ENCODE measurements at regions not wholly inside any gene's neighbourhood (a gene's known extent, or its start where the extent isn't known, plus 50 kb on each side); places are given as distances from the start of the nearest gene placed in this dataset.

DNA sequence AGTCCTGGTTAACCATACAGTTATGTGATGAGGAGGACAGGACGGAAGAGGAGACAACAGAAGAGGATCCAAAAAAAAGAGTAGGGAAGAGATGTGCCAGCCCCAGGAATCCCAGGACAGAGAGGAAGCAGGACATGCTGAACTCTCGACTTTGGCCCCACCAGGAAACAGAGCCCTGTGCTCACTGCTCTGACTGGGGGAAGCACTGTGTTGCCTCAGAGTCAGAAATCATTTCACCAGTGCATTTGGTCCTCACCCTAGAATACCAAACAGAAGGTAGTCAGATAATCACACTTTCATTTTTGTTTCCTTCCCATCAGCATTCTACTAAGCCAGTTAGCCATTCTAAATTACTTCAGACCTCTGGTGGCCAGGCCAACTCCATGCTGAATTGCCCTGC is 421.0 kb upstream of the CDH5 start:
- TF ChIP-seq CTCF (IDR thresholded peaks at IDR 0.05), result no peak
- no peak for TF ChIP-seq POLR2A (IDR thresholded peaks at IDR 0.05)

DNA sequence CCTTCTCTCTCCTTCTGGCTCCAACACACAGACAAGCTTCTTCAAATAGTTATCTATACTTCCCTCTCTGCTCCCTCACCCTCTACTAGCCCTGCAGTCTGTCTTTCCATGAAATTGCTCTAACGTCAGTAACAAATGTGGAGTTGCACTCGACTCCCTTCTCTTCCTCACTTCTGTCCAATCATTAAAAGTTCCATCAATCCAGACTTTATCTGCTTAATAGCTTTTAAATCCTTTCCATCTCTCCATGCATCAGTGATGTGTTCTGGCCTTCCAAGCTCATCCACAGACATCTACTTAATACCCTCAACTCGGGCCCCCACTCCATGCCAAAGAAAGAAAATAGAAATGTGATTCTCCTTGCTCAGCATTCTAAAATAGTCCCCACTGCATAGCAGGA is 422.1 kb upstream of the CDH5 start:
- WGBS, 2 donors, result 66 to 73% methylated on average over 3 of the region's 3 CpGs
- no peaks in the 10 kb centered on the region for H3K4me1 ChIP-seq
- TF ChIP-seq POLR2A (IDR thresholded peaks at IDR 0.05) (no peak), CTCF (IDR thresholded peaks at IDR 0.05) (no peak)
- H3K9me3 ChIP-seq, result no peaks in the 10 kb centered on the region
- DNase-seq, result no peak
- H3K36me3 ChIP-seq, result no peaks in the 10 kb centered on the region
- H3K27ac ChIP-seq, result no peak overlapping the region
- H3K4me3 ChIP-seq (replicated peaks in 1 of 3), result no peak overlapping the region
- intact Hi-C loops (cut with DNase I), result no loop called here
- H3K27me3 ChIP-seq, result no peaks in the 10 kb centered on the region

More for the DNA sequence above, 421.0 kb upstream of the CDH5 start:
- Histone ChIP-seq H3K4me3 (replicated peaks in 1 of 3) (no peak overlapping the region), H3K9me3 (no peaks in the 10 kb centered on the region), H3K27me3 (no peaks in the 10 kb centered on the region), H3K27ac (no peak overlapping the region), H3K36me3 (no peaks in the 10 kb centered on the region), H3K4me1 (no peaks in the 10 kb centered on the region)
- DNase-seq, result no peak
- intact Hi-C loops (cut with DNase I), result no loop called here
- 45 to 81% methylated on average over 2 of the region's 2 CpGs for WGBS, 2 donors

- no peaks in the 10 kb centered on the region for H3K9me3 ChIP-seq
- no peaks in the 10 kb centered on the region for H3K36me3 ChIP-seq
- 77 to 86% methylated on average over 1 of the region's 1 CpG for WGBS, 2 donors
- no peaks in the 10 kb centered on the region for H3K4me1 ChIP-seq
- no peak overlapping the region for H3K4me3 ChIP-seq (replicated peaks in 1 of 3)
- TF ChIP-seq CTCF (IDR thresholded peaks at IDR 0.05), result no peak
- no peak for TF ChIP-seq POLR2A (IDR thresholded peaks at IDR 0.05)
- DNase-seq, result no peak
- H3K27me3 ChIP-seq, result no peaks in the 10 kb centered on the region
- intact Hi-C loops (cut with DNase I), result no loop called here
- H3K27ac ChIP-seq, result no peak overlapping the region
Measured at GRCh38 chr16:65940711-65941110, 425.8 kb upstream of the CDH5 start.

DNA sequence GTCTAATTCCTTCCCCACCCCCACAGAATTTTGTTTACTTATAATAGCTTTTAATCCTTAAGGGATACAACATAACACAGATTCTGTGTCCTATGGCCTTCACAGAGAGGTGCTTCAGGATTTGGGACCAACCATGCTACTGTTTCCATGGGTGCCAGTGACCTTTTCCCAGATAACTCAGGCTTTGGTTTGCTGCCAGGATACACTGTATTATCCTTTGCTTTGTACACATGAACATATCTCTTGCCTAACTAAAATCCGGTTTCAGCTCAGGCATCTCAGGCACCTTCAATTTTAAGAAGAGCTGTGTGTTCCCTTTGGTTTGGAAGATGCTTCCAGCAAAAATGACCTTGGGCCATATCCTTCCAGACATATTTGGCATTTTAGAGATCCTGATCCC is 428.4 kb upstream of the CDH5 start:
- no peak for TF ChIP-seq CTCF (IDR thresholded peaks at IDR 0.05)
- TF ChIP-seq POLR2A (IDR thresholded peaks at IDR 0.05), result no peak
- no peak for DNase-seq
- intact Hi-C loops (cut with DNase I), result no loop called here
- Histone ChIP-seq H3K4me3 (replicated peaks in 1 of 3) (no peak overlapping the region), H3K4me1 (no peaks in the 10 kb centered on the region), H3K27ac (no peak overlapping the region), H3K27me3 (no peaks in the 10 kb centered on the region), H3K36me3 (no peaks in the 10 kb centered on the region), H3K9me3 (no peaks in the 10 kb centered on the region)
- WGBS, 2 donors, result 93 to 95% methylated on average over 1 of the region's 1 CpG

DNA sequence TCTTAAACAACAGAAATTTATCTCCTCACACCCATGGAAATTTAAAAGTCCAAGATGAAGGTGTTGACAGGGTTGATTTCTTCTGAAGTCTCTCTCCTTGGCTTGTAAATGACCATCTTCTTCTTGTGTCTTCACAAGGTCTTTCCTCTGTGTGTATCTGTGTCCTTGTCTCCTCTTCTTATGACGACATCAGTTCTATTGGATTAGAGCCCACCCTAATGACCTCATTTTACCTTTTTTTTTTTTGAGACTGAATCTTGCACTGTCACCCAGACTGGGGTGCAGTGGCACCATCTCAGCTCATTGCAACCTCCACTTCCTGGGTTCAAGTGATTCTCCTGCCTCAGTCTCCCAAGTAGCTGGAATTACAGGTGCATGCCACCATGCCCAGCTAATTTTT is 429.0 kb upstream of the CDH5 start:
- no peak for DNase-seq
- no peaks in the 10 kb centered on the region for H3K27me3 ChIP-seq
- H3K4me3 ChIP-seq (replicated peaks in 1 of 3), result no peak overlapping the region
- TF ChIP-seq POLR2A (IDR thresholded peaks at IDR 0.05) (no peak), CTCF (IDR thresholded peaks at IDR 0.05) (no peak)
- no peaks in the 10 kb centered on the region for H3K9me3 ChIP-seq
- WGBS, 2 donors, result 84 to 90% methylated on average over 1 of the region's 1 CpG
- H3K4me1 ChIP-seq, result no peaks in the 10 kb centered on the region
- H3K27ac ChIP-seq, result no peak overlapping the region
- intact Hi-C loops (cut with DNase I), result no loop called here
- no peaks in the 10 kb centered on the region for H3K36me3 ChIP-seq
